ENCODE measurements at regions not wholly inside any gene's neighbourhood (a gene's known extent, or its start where the extent isn't known, plus 50 kb on each side); places are given as distances from the start of the nearest gene placed in this dataset.

GRCh38 chr1:173403996-173404395 is 73.1 kb upstream of the PRDX6 start:
- no peak for DNase-seq

DNA sequence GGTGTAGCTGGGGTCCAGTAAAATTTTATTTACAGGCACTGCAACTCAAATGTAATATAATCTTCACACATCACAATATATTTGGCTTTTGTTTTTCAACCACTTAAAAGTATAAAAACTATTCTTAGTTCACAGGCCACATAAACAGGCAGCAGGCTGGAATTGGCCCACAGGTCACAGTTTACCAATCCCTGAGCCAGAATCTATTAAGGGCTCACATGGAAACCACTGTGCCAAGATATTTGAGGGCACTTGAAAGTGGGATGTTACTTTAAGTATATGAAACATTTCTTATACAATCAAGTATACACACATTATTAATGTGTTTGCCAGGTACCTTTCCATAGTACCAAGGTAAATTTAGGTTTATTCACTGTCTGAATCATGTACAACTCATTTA is 71.9 kb upstream of the PRDX6 start:
- no peak for DNase-seq

- DNase-seq, result no peak
Measured at GRCh38 chr1:173405834-173406233, 71.3 kb upstream of the PRDX6 start.

DNA sequence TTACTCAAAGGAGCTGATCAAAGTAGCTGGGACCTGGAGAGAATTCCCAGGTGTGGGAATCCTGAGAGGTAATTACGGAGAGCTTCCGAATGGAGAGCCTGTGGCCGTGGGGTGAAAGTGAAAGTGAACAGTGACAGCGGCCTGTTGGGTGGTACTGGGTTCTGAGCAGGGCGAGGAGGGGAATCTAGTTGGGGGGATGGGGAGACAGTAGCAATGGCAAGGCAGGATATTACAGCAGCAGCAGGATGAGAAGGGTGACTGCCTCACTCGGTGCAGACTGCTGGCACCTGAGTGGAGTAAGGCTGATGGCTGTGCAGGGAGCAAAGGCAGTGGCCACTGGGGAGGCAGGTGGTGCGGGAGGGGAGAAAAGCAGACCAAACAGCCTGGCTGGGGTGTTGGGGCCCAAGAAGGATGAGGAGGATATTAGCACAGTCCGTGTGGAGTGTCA is 70.3 kb upstream of the PRDX6 start:
- no peak for DNase-seq

- no peak for DNase-seq
Measured at GRCh38 chr1:173407846-173408245, 69.3 kb upstream of the PRDX6 start.

GRCh38 chr1:173408886-173409285 is 68.2 kb upstream of the PRDX6 start:
- no peak for DNase-seq

- peak; percentile 84 for DNase-seq
Measured at GRCh38 chr1:173409613-173410012, 67.5 kb upstream of the PRDX6 start.

- no peak for DNase-seq
Measured at GRCh38 chr1:173410133-173410793, 66.9 kb upstream of the PRDX6 start.

GRCh38 chr1:173410794-173411236 is 66.3 kb upstream of the PRDX6 start:
- peak; percentile 80 for DNase-seq

DNA sequence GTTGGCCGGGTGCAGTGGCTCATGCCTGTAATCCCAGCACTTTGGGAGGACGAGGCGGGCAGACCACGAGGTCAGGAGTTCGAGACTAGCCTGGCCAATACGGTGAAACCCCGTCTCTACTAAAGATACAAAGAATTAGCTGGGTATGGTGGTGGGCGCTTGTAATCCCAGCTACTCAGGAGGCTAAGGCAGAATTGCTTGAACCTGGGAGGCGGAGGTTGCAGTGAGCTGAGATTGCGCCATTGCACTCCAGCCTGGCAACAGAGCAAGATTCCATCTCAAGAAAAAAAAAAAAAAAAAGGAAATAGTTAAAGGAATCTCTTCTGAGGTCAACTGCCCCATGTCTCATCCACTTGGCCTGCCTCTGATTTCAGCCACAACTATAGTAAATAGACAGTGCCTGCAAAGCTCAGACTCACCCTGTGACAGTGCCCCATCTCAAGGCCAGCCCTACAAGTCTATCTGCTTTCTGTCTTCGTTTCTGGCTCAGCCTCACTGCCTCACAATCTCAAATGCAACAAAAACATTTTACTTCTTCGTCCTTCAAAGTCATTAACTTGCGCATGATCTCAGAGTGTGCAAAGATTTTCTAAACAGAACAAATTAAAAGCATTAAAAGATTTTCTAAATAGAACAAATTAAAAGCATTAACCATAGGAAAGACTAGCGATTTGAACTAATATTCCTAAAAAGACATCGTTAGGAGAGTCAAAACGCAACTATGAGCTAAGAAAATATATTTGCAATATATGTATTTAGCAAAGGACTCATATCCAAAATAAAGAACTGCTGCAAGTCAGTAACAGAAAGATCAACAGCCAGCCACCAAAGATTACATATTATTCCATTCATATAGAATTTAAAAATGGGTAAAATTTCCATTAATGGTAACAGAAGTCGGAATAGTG is 65.0 kb upstream of the PRDX6 start:
- peak; percentile 64 for DNase-seq

DNA sequence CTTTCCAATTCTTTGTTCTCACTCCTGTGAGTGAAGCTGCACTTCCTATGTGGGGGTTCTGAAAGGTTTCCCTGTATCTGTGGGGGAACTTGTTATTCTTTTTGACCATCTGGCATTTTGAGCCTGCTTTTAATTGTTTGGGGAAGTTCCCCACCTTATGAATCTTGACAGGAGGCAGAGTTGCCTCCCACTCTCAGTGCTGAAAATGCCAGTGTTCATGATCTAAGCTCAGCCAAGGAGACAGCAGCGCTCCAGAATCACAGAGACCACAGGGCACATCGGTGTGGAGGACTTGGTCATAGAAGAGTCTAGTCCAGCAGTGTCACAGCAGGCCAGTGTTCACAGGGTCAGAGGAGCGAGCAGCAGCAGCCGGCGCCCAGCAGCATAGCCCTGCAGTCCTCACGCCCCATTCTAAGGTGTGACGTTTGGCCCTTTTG is 63.8 kb upstream of the PRDX6 start:
- DNase-seq, result peak; percentile 25

GRCh38 chr1:173414136-173414535 is 63.0 kb upstream of the PRDX6 start:
- no peak for DNase-seq

DNA sequence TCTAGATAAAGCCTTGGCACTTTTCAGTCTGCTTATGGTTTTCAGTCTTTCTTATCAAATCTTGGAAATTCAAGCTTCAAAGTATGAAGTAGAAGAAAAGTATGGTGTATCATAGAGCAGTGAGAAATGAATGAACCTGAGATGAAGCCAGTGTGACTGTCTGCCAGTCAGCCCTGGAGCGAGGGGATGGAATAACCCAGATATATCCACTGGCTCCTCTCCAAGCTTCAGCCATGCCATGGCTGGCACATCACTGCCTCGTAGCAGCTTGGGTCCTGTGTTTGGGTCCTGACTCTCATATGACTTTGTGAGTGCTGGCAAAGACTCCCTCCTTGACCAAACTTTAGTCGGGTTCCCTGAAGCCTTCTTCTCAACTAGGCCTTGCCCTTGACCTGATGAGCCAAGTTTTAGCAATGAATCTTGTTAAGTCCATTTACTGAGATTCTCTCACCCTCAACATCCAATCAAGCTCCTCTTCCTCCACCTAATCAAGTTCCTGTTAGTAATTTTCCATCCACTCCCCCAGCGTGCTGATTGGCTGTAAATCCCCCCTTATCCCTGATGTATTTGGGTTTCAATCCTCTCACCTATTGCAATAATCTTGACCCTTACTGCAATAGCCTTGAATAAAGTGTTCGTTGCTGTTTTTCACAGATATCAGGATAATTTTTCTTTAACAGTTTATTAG is 62.5 kb upstream of the PRDX6 start:
- DNase-seq, result no peak

GRCh38 chr1:173415490-173415889 is 61.6 kb upstream of the PRDX6 start:
- DNase-seq, result no peak

DNA sequence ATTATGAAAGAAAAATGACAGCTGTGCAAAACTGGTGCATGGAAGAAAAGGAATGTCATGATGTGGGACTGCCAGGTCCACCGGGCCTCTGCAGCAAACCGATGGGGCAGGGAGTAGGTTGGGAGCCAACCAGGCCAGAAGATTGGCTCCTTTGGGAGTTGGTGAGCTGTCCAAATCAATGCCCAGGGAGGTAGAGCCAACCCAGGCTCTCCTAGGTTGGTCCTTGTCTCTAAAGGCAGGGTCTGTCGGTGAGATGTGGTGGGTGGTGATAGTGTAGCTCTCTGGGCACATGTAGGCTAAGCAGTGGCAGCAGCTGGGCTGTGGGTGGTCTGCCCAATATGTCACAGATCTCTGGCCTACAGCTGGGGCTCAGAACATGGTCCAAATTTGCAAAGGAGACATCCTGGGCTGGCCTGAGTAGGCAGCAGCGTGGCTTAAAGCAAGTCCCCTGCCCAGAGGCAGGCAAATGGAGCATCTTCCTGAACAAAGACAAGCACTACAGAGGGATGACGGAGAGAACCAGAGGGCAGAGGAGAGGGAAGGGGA is 61.2 kb upstream of the PRDX6 start:
- no peak for DNase-seq

- DNase-seq, result no peak
Measured at GRCh38 chr1:173417563-173417962, 59.6 kb upstream of the PRDX6 start.

GRCh38 chr1:173418107-173418985 is 58.8 kb upstream of the PRDX6 start:
- no peak for DNase-seq

DNA sequence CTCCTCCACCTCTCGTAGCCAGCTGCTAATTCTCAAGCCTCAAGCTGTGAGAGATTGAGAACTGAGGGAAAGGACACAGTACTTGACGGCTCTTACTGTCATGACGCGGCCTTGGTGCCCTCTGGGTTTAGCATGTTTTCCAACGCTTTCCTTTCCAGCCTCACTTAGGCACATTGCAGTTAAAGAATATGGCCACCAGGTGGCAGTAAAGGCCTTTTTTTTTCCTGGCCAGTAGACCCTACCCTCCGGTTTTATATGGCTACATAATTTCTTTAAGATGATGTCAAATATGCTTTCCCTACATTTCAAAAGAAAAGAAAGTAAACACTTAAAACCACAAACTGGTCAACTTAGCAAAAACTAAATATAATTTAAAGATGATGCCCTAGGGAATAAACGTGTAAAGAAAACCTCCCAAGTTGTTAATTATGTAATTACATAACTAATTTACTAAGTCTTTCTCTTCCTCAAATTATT is 56.8 kb upstream of the PRDX6 start:
- DNase-seq, result peak; percentile 84

- DNase-seq, result no peak
Measured at GRCh38 chr1:173421286-173421685, 55.8 kb upstream of the PRDX6 start.

DNA sequence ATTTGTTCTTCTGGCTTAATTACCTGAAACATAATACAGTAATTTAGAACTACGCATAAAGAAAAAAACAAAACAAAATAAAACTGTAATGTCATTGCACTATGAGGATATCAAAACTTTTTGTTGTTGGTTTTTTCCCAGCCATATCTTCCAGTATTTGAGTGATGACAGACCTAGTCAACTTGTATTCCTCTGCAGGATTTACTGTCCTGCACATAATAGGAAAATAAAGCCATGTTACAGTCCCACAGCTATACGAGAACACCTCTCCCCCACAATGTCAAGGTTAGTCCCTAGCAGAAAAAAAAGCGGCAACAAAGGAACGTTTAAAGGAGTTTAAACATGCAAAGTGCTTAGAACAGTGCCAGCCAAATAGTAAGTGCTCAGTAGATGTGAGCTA is 55.3 kb upstream of the PRDX6 start:
- DNase-seq, result no peak

DNA sequence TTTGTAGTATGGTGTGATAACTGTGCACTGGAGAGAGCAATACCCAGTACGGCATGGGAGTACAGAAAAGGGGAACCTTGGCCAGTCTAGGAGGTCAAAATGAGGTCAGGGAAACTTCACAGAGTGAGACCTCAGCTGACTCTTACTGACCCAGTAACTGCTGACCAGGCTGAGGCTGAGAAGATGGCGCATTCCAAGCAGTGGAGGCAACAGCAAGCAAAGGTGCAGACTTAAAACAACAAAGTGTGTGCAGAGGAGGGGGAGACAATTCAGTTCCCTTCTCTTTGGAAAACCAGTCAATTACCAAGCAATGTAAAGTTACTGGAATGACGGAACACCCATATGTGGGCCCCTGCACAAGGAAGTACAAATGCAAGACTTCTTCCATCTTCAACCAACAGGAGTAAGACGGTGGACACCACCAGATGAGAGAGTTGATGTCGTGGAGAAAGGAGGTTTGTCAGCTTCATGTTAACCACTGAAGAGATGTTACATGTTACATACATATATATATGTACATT is 54.6 kb upstream of the PRDX6 start:
- DNase-seq, result peak; percentile 89

DNA sequence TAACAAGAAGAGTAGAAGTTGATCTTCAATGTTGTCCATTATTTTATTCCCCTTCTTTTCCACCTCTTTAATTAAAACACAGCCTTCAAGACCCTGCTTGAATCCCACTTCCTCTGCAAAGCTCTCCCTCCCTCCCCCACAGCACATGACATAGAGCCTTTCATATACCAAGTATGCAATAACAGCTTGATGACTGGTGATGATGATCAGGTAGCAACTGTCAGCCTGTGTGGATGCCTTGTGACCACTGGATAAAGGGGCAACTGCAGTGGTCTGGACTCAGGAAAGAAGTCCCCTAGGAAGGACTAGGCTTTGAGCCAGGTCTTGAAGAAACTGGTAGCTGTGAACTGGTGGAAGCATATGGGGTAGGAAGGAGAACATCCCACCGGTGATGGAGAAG is 53.8 kb upstream of the PRDX6 start:
- peak; percentile 50 for DNase-seq
